SKM-1 (cell line): ENCODE measurements at regions not wholly inside any gene's neighbourhood (a gene's known extent, or its start where the extent isn't known, plus 50 kb on each side); places are given as distances from the start of the nearest gene placed in this dataset.
"Not testable (repeated sequence)": the region's sequence is repeated elsewhere in the genome, so short reads cannot be mapped to it uniquely, and the experiment has no call there.

Experiments used
- DNase-seq: peaks from one replicate; lab custom pipeline; 2025; ENCODE audit not compliant: unreplicated experiment; lab: John Stamatoyannopoulos, UW

- no peak for DNase-seq
These were observed 193.1 kb downstream of the OTOL1 start for GRCh38 chr3:161689584-161690298.

- DNase-seq: no peak
These were observed 193.7 kb downstream of the OTOL1 start for GRCh38 chr3:161690299-161690620.

- no peak for DNase-seq
These were observed 195.1 kb downstream of the OTOL1 start for GRCh38 chr3:161691677-161692076.

GRCh38 chr3:161694682-161695564, 198.3 kb downstream of the OTOL1 start:
- no peak for DNase-seq

- no peak for DNase-seq
These were observed 199.2 kb downstream of the OTOL1 start for GRCh38 chr3:161695811-161696210.

GRCh38 chr3:161700998-161701397, 204.4 kb downstream of the OTOL1 start:
- no peak for DNase-seq

- not testable (repeated sequence) for DNase-seq
These were observed 210.6 kb downstream of the OTOL1 start for GRCh38 chr3:161707253-161707652.

- no peak for DNase-seq
These were observed 217.1 kb downstream of the OTOL1 start for GRCh38 chr3:161713731-161714130.

GRCh38 chr3:161731968-161732367, 235.4 kb downstream of the OTOL1 start:
- no peak for DNase-seq

GRCh38 chr3:161737171-161737570, 240.6 kb downstream of the OTOL1 start:
- no peak for DNase-seq

GRCh38 chr3:161740421-161740820, 243.8 kb downstream of the OTOL1 start:
- no peak for DNase-seq

GRCh38 chr3:161744366-161744765, 247.8 kb downstream of the OTOL1 start:
- no peak for DNase-seq

GRCh38 chr3:161745741-161746140, 249.1 kb downstream of the OTOL1 start:
- no peak for DNase-seq

- DNase-seq: no peak
These were observed 251.4 kb downstream of the OTOL1 start for GRCh38 chr3:161748049-161748448.

GRCh38 chr3:161754420-161755053, 257.9 kb downstream of the OTOL1 start:
- DNase-seq: no peak

GRCh38 chr3:161759444-161759843, 262.8 kb downstream of the OTOL1 start:
- DNase-seq: no peak

- no peak for DNase-seq
These were observed 269.7 kb downstream of the OTOL1 start for GRCh38 chr3:161766331-161766730.

- no peak for DNase-seq
These were observed 274.1 kb downstream of the OTOL1 start for GRCh38 chr3:161770484-161771386.

GRCh38 chr3:161781381-161781780, 284.8 kb downstream of the OTOL1 start:
- no peak for DNase-seq

GRCh38 chr3:161793194-161793930, 296.8 kb downstream of the OTOL1 start:
- no peak for DNase-seq
